Progenitor cell of endocrine pancreas (in vitro differentiated cells): ENCODE measurements at regions not wholly inside any gene's neighbourhood (a gene's known extent, or its start where the extent isn't known, plus 50 kb on each side); places are given as distances from the start of the nearest gene placed in this dataset.

ENCODE experiments used
- DNase-seq: peaks from one replicate; pipeline ENCODE4 v3.0.0; 2021; ENCODE audit warnings: low spot score; ENCODE audit not compliant: unreplicated experiment
- H3K27ac Mint-ChIP-seq: 2 replicates; pipeline ENCODE4 v1.8.0; 2021; ENCODE audit warnings: mild to moderate bottlenecking, moderate library complexity, mixed read lengths
- H3K27me3 Mint-ChIP-seq: 2 replicates; pipeline ENCODE4 v1.8.0; 2021; ENCODE audit warnings: mixed read lengths
- H3K36me3 Mint-ChIP-seq: 2 replicates; pipeline ENCODE4 v1.8.0; 2022; ENCODE audit warnings: mixed read lengths; ENCODE audit not compliant: insufficient read depth
- H3K4me1 Mint-ChIP-seq: 2 replicates; pipeline ENCODE4 v1.8.0; 2021; ENCODE audit warnings: low read depth, mixed read lengths
- H3K4me3 Mint-ChIP-seq: 2 replicates; pipeline ENCODE4 v1.8.0; 2021; ENCODE audit warnings: low read depth, mild to moderate bottlenecking, moderate library complexity, mixed read lengths
- H3K9me3 Mint-ChIP-seq: 2 replicates; pipeline ENCODE4 v1.8.0; 2021; ENCODE audit warnings: low read depth, mixed read lengths
- TF ChIP-seq, protein P1 (sequence below): fragments of 200-600 bp; sonication (generic); IDR thresholded peaks from one replicate; pipeline ENCODE4 v1.5.0; 2021; ENCODE audit warnings: antibody characterized with exemption, mild to moderate bottlenecking; ENCODE audit not compliant: unreplicated experiment

DNA sequence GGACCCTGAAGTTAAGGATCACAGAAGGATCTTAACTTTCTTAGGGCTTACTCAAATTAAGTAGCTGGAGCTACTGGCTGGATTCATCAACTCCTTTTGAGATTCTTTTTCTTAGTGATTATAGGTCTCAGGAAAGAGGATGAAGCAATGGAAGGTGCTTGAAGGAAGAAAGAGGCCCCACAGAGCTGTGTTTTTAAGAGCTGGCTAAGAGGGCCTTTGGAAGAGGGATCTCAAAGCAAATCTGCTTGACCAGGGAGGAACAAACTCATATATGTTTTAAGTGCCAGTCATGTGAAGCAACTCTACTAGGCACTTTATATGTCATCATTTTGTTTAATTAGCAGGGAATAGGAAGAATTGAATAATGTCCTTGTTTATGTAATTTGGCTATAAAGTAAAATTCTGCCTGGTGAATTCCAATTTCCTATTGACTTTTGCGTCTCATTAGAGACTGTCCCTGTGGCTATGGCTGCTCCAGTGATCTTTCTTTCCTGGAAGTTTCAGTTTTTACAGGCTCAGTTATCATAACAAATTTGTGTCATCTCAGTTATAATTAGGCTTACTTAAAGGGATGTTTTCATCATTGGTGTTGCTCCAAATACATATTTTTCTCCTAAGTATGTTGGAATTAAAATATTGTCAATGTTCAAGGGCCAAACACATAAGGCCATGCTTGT is 222.8 kb upstream of the CITED2 start:
- Mint-ChIP-seq H3K27me3 (no peaks in the 10 kb centered on the region), H3K4me3 (no peak overlapping the region), H3K36me3 (no peaks in the 10 kb centered on the region), H3K27ac (peak overlapping the region; percentile 83), H3K9me3 (no peaks in the 10 kb centered on the region), H3K4me1 (peaks cover 19% of the 10 kb centered on the region)
- TF ChIP-seq, protein P1, sequence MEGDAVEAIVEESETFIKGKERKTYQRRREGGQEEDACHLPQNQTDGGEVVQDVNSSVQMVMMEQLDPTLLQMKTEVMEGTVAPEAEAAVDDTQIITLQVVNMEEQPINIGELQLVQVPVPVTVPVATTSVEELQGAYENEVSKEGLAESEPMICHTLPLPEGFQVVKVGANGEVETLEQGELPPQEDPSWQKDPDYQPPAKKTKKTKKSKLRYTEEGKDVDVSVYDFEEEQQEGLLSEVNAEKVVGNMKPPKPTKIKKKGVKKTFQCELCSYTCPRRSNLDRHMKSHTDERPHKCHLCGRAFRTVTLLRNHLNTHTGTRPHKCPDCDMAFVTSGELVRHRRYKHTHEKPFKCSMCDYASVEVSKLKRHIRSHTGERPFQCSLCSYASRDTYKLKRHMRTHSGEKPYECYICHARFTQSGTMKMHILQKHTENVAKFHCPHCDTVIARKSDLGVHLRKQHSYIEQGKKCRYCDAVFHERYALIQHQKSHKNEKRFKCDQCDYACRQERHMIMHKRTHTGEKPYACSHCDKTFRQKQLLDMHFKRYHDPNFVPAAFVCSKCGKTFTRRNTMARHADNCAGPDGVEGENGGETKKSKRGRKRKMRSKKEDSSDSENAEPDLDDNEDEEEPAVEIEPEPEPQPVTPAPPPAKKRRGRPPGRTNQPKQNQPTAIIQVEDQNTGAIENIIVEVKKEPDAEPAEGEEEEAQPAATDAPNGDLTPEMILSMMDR = no peak
- no peak for DNase-seq

DNA sequence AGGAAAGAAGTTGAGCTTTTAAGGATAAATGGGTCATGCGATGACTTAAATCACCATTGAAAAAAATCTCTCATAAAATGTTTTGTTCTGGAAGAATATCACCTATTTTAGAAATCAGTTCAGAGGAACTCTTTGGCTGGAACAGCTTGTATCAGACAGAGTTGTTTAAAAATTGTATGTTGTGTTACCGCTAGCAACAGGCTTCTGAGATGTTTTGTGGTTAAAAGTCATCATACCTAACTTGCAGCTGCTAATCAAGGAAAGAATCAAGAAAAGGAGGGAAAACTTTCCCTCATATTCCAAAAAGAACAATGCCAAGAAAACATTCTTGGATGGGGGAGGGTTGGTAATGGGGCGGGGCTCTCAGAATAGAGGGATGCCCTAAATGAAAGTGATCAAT is 220.7 kb upstream of the CITED2 start:
- no peaks in the 10 kb centered on the region for H3K9me3 Mint-ChIP-seq
- peaks cover 34% of the 10 kb centered on the region for H3K4me1 Mint-ChIP-seq
- H3K36me3 Mint-ChIP-seq = no peaks in the 10 kb centered on the region
- H3K27me3 Mint-ChIP-seq = no peaks in the 10 kb centered on the region
- DNase-seq = no peak
- no peak overlapping the region for H3K4me3 Mint-ChIP-seq
- H3K27ac Mint-ChIP-seq = no peak overlapping the region
- TF ChIP-seq, protein P1 = no peak

DNA sequence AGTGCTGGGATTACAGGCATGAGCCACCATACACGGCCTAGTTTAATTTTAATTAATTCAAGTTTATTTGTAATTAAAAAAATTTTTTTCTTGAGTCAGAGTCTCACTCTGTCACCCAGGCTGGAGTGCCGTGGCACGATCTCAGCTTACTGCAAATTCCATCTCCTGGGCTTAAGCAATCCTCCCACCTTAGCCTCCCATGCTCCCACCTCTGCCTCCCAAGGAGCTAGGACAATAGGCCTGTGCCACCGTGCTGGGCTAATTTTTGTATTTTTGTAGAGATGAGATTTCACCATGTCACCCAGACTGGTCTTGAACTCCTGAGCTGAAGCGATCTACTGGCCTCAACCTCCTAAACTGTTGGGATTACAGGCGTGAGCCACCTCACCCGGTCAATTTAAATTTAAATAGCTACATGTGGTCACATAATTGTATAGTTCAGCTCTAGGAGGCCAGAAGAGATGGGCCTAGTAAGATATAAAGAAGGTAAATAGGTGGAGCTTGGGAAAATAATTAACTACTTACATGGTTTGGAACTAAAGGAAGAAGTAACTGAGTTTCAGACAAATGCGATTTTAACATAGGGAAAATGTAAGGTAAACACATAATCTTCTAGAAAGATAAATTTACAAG is 220.0 kb upstream of the CITED2 start:
- Mint-ChIP-seq H3K27ac (no peak overlapping the region), H3K4me3 (no peak overlapping the region)

DNA sequence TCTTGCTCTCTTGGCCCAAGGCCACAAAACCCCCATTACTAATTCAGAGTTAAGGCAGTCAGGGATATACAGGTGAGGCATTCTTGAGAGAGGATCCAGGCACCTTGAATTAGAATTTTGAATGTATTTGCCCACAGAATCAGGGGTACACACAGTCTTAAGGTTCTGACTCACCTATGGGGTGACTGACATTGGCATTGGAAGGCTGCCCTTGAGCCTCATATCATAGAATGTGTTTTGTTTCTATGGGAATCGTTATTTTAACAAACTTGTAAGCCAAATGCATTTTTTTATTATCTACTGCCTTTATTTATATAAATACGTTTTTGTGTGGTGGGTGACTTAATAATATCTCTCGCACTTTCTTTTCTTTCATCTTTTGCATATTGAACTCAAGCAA is 218.6 kb upstream of the CITED2 start:
- H3K9me3 Mint-ChIP-seq = no peaks in the 10 kb centered on the region
- TF ChIP-seq, protein P1 = no peak
- H3K4me3 Mint-ChIP-seq = no peak overlapping the region
- H3K27ac Mint-ChIP-seq = no peak overlapping the region
- H3K4me1 Mint-ChIP-seq = peaks cover 50% of the 10 kb centered on the region
- no peaks in the 10 kb centered on the region for H3K36me3 Mint-ChIP-seq
- DNase-seq = no peak
- H3K27me3 Mint-ChIP-seq = no peaks in the 10 kb centered on the region

More for the DNA sequence above, 220.0 kb upstream of the CITED2 start:
- Mint-ChIP-seq H3K4me1 (peaks cover 42% of the 10 kb centered on the region), H3K36me3 (no peaks in the 10 kb centered on the region), H3K27me3 (no peaks in the 10 kb centered on the region), H3K9me3 (no peaks in the 10 kb centered on the region)
- no peak for DNase-seq
- TF ChIP-seq, protein P1 = no peak

DNA sequence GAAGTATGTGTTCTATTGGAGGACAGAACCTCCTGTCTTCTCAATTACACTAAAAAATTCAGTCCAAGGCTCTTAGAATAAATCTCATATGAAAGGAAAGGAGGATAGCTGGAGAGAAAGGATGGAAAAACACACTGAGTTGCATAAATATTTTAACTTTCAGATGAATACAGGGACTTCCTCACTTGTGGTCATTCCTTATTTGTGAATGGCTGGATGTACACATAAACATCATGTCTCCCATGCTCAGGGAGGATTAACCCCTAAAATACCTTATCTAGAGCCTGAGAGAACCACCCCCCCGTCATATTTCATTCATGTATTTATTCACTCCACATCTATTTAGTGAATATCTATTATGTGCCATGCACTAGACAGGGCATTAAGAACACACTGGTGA is 217.6 kb upstream of the CITED2 start:
- peaks cover 45% of the 10 kb centered on the region for H3K4me1 Mint-ChIP-seq

More for the DNA sequence above, 217.6 kb upstream of the CITED2 start:
- Mint-ChIP-seq H3K27me3 (no peaks in the 10 kb centered on the region), H3K36me3 (no peaks in the 10 kb centered on the region), H3K4me3 (no peak overlapping the region), H3K9me3 (no peaks in the 10 kb centered on the region), H3K27ac (no peak overlapping the region)
- DNase-seq = no peak
- TF ChIP-seq, protein P1 = no peak
